ENCODE measurements at regions not wholly inside any gene's neighbourhood (a gene's known extent, or its start where the extent isn't known, plus 50 kb on each side); places are given as distances from the start of the nearest gene placed in this dataset.

DNA sequence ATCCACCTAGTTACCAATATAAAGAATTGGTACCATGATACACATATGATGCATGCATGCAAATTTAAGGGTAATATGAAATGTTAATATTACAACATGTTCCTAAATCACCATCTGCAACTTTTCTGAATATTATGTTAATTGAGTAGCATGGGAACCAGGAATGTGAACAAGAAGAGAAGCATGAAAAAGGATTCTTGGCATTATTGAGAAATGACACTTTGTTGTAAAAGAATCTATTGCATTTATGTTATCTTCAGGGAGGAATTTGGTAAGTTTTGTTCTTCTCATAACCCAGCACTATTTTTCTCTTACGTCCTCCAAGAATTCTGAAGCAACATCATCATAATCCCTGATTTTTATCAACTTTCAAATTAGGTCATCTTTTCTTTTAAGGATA, 159.9 kb upstream of the SLC25A13 start:
- TF ChIP-seq, protein P1, sequence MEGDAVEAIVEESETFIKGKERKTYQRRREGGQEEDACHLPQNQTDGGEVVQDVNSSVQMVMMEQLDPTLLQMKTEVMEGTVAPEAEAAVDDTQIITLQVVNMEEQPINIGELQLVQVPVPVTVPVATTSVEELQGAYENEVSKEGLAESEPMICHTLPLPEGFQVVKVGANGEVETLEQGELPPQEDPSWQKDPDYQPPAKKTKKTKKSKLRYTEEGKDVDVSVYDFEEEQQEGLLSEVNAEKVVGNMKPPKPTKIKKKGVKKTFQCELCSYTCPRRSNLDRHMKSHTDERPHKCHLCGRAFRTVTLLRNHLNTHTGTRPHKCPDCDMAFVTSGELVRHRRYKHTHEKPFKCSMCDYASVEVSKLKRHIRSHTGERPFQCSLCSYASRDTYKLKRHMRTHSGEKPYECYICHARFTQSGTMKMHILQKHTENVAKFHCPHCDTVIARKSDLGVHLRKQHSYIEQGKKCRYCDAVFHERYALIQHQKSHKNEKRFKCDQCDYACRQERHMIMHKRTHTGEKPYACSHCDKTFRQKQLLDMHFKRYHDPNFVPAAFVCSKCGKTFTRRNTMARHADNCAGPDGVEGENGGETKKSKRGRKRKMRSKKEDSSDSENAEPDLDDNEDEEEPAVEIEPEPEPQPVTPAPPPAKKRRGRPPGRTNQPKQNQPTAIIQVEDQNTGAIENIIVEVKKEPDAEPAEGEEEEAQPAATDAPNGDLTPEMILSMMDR (IDR thresholded peaks at IDR 0.05) = no peak
- no peak for TF ChIP-seq POLR2A (IDR thresholded peaks at IDR 0.05)
